Thyroid gland (tissue), 4 donors: ENCODE measurements at regions not wholly inside any gene's neighbourhood (a gene's known extent, or its start where the extent isn't known, plus 50 kb on each side); places are given as distances from the start of the nearest gene placed in this dataset.

Experiments
- CTCF ChIP-seq, 6 experiments: fragments of 200-600 bp in 3 of 6; fragments of 450-650 bp in 3 of 6; sonication (generic) in 3 of 6; IDR thresholded peaks; one replicate each; pipeline ENCODE4 v1.5.1; 2016 to 2019; ENCODE audit warnings: antibody characterized with exemption in 6 of 6, mild to moderate bottlenecking in 2 of 6, inconsistent platforms in 1 of 6, moderate library complexity in 1 of 6
- POLR2A ChIP-seq, 2 donors: fragments of 450-650 bp; IDR thresholded peaks; one replicate each; pipeline ENCODE4 v1.6.1; 2017; ENCODE audit warnings: antibody characterized with exemption in 2 of 2, mild to moderate bottlenecking in 2 of 2, moderate library complexity in 1 of 2

- TF ChIP-seq CTCF (IDR thresholded peaks at IDR 0.05) (no peak), POLR2A (IDR thresholded peaks at IDR 0.05) (no peak)
These were observed 88.9 kb upstream of the RFX8 start for GRCh38 chr2:101563849-101564248.
